Superior temporal gyrus (tissue), 1 donor: ENCODE measurements at regions not wholly inside any gene's neighbourhood (a gene's known extent, or its start where the extent isn't known, plus 50 kb on each side); places are given as distances from the start of the nearest gene placed in this dataset.
"Not testable (repeated sequence)": the region's sequence is repeated elsewhere in the genome, so short reads cannot be mapped to it uniquely, and the experiment has no call there.

Experiments used
- DNase-seq: peaks from one replicate; pipeline ENCODE4 v3.0.0-alpha.2; 2016; ENCODE audit errors: extremely low spot score

GRCh38 chr3:43236008-43236407 lies 50.3 kb upstream of the SNRK start:
- DNase-seq: no peak

DNA sequence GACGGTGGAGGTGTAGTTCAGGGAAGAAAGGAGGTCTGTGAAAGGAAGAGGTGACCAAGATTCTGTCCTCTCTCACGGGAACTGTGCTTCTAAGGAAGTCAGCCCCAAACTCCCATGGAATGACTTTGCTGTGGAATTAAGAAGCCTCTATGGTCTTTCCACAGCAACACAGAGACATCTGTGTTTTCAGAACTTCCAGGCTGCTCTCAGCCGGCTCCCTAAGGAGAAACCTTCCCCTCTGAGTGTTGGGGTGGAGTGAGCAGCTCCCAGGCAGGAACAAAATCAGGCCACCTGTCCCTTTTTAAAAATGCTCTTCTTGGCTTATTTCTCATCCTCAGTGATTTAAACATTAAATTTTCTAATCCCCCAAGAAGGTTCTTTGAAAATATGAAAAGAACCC lies 53.3 kb upstream of the SNRK start:
- no peak for DNase-seq

DNA sequence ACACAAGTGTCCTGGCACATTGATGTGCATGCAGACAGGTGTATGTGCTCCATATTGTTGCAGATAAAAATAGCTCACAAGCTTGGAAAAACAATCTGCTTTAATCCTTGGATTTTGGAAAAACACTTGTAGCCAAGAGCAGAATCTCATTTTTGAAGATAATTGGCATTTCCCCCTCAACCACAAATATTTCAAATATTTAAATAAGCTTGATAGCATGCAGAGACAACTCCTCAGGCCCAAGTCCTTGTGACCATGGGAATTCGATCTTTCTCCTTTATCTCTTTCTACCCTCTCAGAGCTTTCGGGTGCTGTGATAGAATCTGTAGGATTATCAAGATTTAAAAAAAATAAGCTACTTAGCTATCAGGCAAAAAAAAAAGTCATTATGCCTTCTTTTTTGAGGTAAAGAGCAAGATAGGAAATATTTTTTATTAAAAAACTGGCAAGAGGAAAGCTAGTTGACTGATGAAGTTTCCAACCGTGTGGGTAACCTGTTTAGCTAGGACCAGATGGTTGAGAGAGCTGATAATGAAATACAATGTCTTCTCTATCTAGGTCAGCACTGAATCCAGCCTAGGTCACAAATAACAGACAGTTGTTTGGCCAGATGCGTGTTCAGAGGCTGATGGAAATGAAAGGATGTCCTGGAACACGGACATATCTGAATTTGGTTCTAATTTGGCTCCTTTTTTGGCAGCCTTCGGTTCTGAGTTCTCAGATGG lies 54.9 kb upstream of the SNRK start:
- no peak for DNase-seq

DNA sequence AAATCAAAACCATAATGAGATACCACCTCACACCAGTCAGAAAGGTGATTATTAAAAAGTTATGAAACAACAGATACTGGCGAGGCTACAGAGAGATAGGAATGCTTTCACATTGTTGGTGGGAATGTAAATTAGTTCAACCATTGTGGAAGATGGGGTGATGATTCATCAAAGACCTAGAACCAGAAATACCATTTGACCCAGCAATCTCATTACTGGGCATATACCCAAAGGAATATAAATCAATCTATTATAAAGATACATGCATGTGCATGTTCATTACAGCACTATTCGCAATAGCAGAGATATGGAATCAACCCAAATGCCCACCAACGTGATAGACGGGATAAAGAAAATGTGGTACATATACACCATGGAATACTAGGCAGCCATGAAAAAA lies 56.5 kb upstream of the SNRK start:
- DNase-seq: not testable (repeated sequence)

DNA sequence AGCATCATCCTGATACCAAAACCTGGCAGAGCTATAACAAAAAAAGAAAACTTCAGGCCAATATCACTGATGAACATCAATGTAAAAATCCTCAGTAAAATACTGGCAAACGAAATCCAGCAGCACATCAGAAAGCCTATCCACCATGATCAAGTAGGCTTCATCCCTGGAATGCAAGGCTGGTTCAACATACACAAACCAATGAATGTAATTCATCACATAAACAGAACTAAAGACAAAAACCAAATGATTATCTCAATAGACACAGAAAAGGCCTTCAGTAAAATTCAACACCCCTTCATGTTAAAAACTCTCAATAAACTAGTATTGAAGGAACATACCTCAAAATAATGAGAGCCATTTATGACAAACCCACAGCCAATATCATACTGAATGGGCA lies 58.7 kb upstream of the SNRK start:
- not testable (repeated sequence) for DNase-seq

GRCh38 chr3:43224405-43225073 lies 61.8 kb upstream of the SNRK start:
- no peak for DNase-seq

GRCh38 chr3:43223670-43224364 lies 62.5 kb upstream of the SNRK start:
- DNase-seq: no peak

DNA sequence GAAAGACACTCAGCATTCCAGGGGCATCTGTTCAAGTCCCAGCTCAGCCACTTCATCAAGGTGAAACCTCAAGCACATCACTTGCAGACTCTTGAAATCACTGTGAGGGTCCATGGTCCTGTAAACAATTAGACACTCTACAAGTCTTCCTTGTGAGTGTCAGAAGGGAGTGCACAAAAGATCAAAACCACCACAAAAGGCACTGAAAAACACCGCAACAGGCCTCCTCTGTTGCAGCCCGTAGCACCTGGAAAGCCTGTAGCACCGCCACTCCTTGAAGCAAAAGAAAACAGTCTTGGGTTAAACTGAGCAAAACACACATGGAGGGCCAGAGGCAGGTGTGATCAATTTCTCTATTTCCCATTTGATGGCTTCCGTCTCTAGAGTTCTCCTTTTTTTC lies 63.8 kb upstream of the SNRK start:
- no peak for DNase-seq

DNA sequence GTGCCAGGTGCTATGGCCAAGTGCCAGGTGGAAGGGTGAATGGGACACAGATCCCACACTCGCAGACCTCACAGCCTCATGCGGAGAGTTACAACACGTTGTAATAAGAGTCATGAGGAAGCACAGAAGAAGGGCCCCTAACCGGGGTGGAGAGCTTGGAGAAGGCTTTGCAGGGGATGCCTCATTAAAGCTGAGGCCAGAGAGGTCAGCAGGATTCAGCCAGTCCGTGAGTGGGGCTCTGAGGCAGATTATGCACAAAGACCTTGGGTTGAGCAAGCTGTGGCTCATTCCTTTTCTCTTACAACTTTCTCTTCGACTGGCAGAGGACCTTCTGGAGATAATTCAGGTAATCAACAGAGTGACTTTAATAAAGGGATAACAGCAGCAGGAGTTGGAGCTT lies 65.3 kb upstream of the SNRK start:
- no peak for DNase-seq

- DNase-seq: no peak
Measured at GRCh38 chr3:43219616-43220015, 66.7 kb upstream of the SNRK start.

DNA sequence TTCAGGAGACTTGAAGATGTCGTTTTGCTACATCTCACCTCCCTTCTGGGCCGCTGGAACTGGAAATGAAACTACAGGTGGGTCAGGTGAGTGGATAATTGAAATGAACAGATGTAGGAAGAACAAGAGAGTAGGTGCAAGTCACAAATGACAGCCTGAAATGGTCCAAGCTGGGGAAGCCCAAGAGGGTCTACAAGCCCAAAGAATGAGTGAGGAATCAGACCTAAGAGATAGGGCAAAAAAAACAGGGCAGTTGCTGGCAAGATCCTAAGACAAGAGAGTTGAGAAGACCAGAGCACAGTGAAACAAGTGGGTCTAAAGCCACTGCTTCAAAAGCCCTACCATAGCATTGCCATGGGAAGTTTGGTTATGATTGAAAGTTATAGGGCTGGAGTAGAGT lies 67.4 kb upstream of the SNRK start:
- no peak for DNase-seq

DNA sequence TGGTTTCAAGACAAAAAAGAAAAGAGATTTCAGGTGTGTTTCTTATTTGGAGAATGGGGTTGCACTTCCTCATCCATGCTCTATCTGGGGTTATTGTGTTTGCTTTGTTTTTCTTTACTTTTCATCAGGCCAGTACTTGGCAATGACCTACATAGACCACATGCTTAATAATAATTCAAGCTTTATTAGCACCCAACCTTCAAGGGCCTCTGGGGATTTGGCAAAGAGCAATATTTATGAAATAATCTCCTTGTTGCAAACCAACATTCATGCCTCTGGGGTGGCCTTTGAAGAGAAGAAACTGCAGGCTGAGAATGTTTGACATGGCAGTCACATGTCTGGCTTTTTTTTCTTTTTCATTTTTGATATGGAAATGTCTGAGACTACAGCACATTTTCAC lies 68.2 kb upstream of the SNRK start:
- DNase-seq: no peak

GRCh38 chr3:43217633-43218032 lies 68.7 kb upstream of the SNRK start:
- DNase-seq: no peak

DNA sequence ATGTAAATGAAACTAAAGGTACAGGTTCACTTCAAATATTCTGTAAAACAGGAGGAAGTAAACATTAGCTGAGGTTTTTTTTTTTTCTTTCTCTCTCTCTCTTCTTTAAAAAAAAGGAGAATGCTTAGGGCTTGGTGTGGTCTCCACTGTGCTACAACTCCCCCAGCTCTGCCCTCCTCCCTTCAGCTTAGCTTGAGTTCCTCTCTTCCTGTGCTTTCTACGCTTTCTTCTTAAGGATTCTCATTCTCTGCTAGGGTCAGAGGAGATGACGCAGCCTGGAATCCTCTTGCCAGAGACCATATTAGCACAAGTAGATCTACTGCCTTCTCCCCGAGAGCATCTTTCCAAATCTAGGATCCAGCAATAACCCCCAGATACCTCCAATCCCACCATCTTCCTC lies 69.1 kb upstream of the SNRK start:
- no peak for DNase-seq

DNA sequence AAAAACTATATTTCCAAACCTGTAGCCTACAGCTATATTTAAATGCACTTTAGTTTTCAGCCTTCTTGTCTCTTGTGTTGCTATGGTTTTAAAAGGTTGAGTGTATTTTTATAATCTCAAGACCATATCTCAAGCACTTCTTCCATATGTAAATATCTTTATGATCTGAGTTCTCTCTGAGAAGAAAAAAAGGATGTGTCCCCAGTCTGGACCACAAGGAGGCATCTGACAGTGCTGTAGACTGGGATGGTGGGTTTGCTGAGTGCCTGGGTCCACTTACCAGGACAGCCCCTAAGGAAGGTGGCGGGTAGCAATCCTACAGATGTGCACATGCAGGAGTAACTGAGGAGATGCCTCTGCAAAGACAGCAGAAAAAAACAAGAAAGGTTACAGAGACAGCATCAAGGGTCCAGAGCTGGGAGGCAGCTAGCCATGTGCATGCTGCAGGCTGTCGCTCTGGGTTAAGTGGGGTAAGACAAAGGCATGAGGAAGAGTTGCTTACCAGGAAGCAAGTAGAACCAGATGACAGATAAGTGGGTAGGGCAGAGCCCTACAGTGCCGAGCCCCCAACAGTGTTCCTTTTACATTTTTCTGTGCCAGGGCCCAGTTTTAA lies 70.6 kb upstream of the SNRK start:
- DNase-seq: no peak

DNA sequence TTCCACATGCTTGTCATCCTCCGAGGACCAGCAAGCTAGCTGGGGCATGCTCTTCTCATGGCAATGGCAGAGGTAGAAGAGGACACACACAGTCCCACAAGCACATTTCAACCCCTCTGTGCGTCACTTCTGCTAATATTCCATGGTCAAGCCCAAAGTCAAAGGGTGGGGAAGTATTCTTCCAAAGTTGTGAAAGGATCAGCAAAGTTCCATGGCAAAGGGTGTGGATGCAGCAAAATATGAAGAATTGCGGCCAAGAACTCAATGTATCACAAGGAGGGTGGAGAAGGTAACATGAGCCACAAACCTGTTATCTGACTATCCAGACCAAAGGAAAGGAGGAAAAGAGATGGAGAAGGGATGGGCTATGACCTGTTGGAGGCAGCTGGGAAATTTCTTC lies 71.2 kb upstream of the SNRK start:
- DNase-seq: no peak

DNA sequence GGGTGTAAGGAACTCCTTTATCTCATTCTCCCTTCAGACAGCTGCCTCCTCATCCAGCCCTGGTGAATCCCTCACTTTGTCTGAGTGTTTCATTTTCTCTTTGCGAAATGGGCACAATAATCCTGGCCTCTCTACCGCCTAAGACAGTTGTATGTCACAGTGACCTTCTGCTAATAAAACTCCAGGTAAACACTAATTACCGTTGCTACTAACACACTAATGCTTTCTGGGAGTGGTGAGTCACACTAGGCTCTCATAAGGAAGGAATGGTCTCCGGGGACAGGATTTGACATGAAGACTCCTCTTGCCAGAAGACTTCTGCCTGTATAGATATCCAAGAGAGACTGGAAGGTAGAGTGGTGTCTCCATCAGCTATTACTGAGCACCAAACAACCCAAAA lies 71.7 kb upstream of the SNRK start:
- no peak for DNase-seq

DNA sequence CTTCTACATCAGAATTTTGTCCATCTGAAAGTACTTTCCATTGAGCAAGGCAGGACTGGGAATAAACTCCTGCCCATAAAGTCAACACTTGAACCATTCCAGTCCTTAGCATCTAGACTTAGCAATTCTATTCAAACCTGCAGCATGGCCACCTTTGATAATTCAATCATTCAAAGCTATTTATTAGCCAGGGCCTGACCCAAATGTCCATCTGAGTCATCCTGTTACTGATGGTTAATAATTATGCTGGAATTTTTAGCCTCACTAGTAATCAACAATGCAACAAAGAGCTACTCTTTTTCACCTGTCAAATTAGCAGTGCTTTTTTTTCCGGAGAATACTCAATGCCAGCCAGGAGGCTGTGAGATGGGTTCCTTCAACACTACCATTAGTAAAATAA lies 72.7 kb upstream of the SNRK start:
- no peak for DNase-seq

DNA sequence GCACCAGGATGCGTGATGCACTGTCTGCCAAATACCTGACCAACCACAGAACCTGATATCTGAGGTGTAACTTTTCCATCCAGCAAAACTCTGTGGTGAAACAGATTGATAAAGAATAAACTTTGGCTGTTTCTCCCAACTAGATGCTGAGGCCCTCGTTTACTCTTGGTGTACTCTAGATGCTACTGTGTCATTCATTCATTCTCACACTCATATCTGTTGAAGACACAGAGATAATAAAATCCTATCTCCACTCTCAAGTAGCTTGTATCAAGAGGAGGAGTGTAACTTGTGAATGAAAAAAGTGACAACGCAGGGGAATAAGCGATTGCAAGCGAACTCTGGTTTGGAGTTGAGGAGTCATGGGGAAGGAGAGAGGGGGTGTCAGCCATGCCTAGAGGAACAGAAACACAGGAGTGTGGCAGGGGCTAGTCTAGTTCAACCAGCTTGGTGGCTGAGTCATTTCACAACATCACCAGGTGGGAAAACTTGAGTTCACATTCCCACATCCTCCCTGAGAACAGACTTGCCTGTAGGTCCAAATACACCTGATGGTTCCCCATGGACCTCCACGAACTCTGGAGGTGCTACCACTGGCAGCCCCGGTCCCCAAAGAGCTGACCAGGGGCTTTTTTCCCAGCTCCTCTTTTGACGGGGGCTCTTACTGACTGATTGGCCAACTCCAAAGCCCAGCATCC lies 73.3 kb upstream of the SNRK start:
- DNase-seq: no peak

GRCh38 chr3:43211681-43212080 lies 74.7 kb upstream of the SNRK start:
- no peak for DNase-seq

- DNase-seq: no peak
Measured at GRCh38 chr3:43210049-43211027, 76.0 kb upstream of the SNRK start.
